ENCODE measurements at regions not wholly inside any gene's neighbourhood (a gene's known extent, or its start where the extent isn't known, plus 50 kb on each side); places are given as distances from the start of the nearest gene placed in this dataset.
"Not testable (repeated sequence)": the region's sequence is repeated elsewhere in the genome, so short reads cannot be mapped to it uniquely, and the experiment has no call there.

- not testable (repeated sequence) for DNase-seq
Measured at GRCh38 chr13:62379241-62379640, 963.6 kb upstream of the PCDH20 start.

- no peak for DNase-seq
Measured at GRCh38 chr13:62377838-62378237, 962.2 kb upstream of the PCDH20 start.

GRCh38 chr13:62375653-62376052, 960.0 kb upstream of the PCDH20 start:
- DNase-seq: no peak

GRCh38 chr13:62371737-62372136, 956.1 kb upstream of the PCDH20 start:
- DNase-seq: no peak

- DNase-seq: not testable (repeated sequence)
Measured at GRCh38 chr13:62367971-62368370, 952.3 kb upstream of the PCDH20 start.

- no peak for DNase-seq
Measured at GRCh38 chr13:62360609-62361008, 945.0 kb upstream of the PCDH20 start.

GRCh38 chr13:62358646-62358932, 942.9 kb upstream of the PCDH20 start:
- no peak for DNase-seq

GRCh38 chr13:62357887-62358645, 942.4 kb upstream of the PCDH20 start:
- DNase-seq: no peak

- no peak for DNase-seq
Measured at GRCh38 chr13:62356977-62357376, 941.3 kb upstream of the PCDH20 start.

- DNase-seq: no peak
Measured at GRCh38 chr13:62337109-62337880, 921.6 kb upstream of the PCDH20 start.

- DNase-seq: no peak
Measured at GRCh38 chr13:62336507-62336906, 920.9 kb upstream of the PCDH20 start.

GRCh38 chr13:62333466-62333865, 917.8 kb upstream of the PCDH20 start:
- no peak for DNase-seq

GRCh38 chr13:62331384-62331783, 915.7 kb upstream of the PCDH20 start:
- no peak for DNase-seq

GRCh38 chr13:62327367-62327766, 911.7 kb upstream of the PCDH20 start:
- no peak for DNase-seq

GRCh38 chr13:62324842-62325241, 909.2 kb upstream of the PCDH20 start:
- DNase-seq: no peak

GRCh38 chr13:62321895-62322294, 906.2 kb upstream of the PCDH20 start:
- DNase-seq: no peak

- DNase-seq: no peak
Measured at GRCh38 chr13:62321139-62321538, 905.5 kb upstream of the PCDH20 start.

GRCh38 chr13:62320129-62321108, 904.8 kb upstream of the PCDH20 start:
- no peak for DNase-seq

- no peak for DNase-seq
Measured at GRCh38 chr13:62309904-62310303, 894.3 kb upstream of the PCDH20 start.

- DNase-seq: no peak
Measured at GRCh38 chr13:62305756-62306155, 890.1 kb upstream of the PCDH20 start.

- DNase-seq: no peak
Measured at GRCh38 chr13:62302341-62302740, 886.7 kb upstream of the PCDH20 start.

GRCh38 chr13:62299988-62300387, 884.3 kb upstream of the PCDH20 start:
- DNase-seq: no peak

- DNase-seq: no peak
Measured at GRCh38 chr13:62296812-62297211, 881.2 kb upstream of the PCDH20 start.

Measured in activated gamma-delta T cell (primary cell).